HG03103 (cell line): ENCODE measurements at regions not wholly inside any gene's neighbourhood (a gene's known extent, or its start where the extent isn't known, plus 50 kb on each side); places are given as distances from the start of the nearest gene placed in this dataset.

Source experiments
- ATAC-seq: cut with Tn5 transposase; IDR thresholded peaks from one replicate; pipeline ENCODE4 v1.9.1; 2021; ENCODE audit warnings: low read depth; ENCODE audit not compliant: unreplicated experiment

DNA sequence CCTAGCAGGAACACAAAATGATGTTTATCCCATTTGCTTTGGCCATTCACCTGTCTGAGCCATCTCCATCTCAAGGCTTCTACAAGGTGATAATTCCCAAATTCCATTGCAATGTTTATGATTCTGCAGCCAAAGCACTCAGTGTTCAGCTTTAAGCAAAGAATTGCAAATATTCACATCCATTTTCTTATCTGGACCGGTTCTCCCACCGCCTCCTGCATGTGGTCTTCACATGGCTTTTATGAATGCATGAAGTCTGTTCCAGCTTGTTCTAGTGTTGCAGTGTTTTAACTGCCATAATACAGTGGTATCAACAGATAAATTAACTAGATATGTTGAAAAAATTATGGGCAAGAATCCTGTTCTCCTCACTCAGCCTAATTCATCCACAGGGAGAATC is 443.0 kb upstream of the KLF4 start:
- no peak for ATAC-seq

DNA sequence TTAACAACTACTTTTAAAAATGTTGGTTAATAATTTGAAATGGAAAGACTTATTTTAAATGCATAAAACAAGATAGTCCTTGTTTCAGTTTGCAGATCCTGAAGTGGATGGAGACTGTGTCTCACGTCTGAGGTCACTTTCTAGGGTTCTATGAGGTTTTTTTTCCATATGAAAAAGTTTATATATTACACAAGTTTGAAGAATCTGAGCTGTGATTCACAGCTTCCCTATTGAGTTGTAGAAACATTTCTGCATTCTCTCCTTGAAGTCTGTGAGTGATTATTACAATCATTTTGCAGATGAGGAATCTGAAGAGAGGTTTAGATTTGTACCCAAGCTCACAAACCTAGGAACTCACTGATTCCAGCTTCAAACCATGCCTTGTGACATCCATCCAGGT is 442.5 kb upstream of the KLF4 start:
- no peak for ATAC-seq

DNA sequence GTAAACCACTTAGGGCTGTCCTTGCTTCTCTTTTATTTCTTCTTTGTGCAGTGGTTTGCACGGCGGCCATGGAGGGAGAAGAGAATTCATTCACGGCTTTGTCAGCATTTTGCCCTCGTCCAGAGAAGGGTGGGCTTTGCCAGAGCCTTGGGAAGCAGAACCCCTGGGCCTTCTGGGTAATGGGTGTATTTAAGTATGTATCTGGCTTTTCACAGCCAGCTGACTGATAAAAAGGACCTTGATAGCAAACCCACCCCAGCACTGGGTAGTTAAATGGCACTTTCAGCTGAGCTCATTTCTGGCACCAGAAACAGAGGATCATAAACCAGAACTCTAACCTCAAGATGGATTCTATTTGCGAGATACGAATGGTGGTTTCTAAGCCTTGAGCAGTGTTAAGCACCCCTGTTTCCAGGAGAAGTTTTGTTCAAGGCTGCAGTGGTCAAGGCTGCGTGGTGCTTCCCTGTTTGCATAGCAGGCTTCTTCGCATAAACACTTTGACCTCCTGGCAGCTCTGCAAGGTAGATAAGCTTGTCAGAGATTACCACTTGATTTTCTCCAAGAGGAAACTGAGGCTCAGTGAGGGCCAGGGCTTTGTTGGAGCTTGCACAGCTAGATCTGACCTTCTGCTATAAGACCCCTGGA is 441.6 kb upstream of the KLF4 start:
- no peak for ATAC-seq

DNA sequence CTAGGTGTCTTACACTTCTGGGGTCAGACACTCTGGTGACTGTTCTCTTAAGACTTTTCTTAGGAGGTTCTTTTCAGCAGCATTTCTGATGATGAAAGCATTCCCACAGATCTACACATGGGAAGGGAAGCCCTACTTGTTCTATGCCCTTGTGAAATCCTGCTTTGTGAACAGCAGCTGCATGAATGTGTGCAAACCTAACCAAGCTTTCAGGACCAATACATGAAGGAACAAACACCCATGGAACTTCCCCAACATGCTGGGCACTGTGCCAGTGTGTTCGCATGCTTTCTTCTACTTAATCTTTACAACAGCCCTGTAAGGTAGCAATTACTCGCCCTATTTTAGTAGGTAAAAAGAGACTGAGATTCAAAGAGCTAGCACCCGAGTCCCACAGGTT is 439.9 kb upstream of the KLF4 start:
- ATAC-seq = no peak

DNA sequence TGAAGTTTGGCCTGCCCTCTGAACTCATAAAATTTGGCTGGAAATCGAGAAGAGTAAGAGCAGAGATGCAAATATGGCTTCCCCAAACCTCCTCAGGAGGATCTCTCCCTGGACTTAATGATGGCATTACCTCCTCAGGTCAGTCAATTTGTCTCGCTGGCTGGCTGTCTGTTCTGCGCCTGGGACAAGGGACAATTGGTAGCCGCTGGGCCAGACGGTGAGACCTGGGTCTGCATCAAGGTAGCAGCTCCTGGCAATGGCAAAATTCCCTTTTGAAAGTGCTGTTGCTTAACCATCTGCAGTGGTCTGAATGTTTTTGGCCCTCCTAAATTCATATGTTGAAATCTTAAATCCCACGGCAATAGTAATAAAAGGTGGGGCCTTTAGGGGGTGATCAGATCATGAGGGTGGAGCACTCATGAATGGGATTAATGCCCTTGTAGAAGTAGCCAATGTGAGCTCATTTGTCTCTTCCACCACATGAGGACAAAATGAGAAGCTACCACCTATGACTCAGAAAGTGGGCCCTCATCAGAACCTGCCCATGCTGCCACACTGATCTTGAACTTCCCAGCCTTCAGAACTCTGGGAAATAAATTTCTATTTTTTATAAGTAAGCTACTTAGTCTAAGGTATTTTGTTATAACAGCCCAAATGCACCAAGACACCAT is 439.3 kb upstream of the KLF4 start:
- ATAC-seq = no peak

DNA sequence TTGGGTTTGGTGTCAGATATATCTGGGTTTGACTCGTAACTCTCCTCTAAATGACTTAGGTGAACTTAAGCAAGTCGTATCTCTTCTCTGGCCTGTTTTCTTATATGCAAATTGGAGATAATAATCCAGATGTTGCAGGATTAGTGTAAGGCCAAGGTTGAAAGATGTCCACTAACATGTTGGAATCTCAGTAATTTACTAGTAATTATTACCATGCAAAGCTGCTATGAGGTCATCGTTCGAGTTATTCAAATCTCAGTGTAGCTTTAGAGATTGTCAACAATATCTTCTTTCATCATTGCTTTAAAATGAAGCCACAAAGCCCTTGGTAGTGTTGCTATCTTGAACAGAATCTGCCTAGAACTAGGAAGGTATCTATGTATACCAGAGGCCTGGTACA is 437.7 kb upstream of the KLF4 start:
- ATAC-seq = no peak

DNA sequence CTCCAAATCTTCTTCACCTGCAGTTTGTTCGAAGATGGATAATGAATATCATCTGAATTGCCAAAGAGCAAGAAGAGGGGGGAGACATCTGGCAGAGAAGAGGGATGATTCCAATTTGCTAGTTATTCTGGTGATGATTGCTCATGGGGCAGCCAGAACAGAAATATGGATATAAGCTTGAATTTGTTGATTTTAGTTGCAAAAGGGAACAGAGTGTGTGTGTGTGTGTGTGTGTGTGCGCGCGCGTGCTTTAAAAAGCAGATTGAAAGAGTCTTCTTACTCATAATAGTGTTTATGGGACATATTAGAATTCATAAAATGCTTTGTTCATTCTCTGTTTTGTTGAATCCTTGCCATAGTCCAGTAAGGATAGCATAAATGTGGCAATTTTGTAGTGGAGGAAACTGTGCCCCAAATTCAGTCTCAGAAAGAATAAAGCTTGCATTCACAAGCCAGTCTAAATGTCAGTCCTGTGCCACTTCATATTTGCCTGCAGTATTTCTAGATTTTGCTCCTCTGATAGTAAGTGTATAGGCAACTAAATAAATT is 436.3 kb upstream of the KLF4 start:
- no peak for ATAC-seq

DNA sequence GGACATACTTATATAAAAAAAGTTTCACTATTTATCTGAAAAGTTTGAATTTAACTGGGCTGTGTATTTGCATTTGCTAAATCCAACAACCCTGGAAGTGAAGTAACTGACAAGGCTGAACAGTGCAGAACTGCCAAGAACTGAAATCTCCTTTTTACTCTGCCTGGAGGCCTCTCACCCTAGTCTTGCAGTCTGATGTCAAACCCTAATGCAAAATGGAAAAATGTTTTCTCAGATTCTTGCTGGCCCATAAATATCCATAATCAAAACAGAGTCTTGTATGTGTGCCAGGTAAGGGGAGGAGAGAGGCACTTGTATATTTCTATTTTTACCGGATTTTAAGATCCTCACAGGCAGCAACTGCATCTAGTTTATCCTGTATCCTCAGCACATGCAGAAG is 432.7 kb upstream of the KLF4 start:
- no peak for ATAC-seq

DNA sequence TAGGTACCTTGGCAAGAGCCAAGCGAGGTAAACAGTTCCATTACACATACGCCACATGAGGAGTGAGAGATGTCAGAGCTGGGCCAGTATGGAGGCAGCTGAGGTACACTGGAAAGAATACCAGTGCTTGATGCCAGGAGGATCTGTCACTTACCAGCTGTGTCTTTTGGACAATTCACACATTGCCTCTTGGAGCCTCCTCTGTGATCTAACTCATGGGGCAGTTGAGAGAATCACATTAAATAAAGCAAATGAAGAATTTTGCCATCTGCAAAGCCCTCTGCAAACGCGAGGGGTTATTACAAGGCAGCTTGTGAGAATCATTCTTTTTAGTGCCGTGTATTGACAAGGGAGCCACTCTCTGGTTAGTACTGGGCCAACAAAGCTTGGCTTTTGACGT is 429.7 kb upstream of the KLF4 start:
- ATAC-seq = no peak

DNA sequence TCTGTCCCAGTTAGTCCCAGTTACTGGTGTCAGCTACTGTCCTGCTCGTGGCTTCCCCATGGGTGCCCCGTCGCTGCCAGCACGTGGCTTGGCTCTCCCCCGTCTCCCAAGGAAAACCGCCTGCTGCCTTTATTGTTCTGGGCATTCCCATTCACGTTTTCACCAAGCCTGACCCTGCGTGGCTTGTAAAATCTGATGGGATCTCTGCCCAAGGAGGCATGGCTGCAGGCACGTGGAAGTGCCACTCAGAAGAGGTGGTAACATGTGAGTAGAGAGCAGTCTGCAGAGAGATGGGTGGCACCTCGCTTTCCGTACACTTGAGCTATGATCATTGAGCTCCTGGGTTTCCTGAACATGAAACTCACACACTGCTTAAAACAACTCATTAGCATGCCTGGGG is 429.2 kb upstream of the KLF4 start:
- no peak for ATAC-seq

DNA sequence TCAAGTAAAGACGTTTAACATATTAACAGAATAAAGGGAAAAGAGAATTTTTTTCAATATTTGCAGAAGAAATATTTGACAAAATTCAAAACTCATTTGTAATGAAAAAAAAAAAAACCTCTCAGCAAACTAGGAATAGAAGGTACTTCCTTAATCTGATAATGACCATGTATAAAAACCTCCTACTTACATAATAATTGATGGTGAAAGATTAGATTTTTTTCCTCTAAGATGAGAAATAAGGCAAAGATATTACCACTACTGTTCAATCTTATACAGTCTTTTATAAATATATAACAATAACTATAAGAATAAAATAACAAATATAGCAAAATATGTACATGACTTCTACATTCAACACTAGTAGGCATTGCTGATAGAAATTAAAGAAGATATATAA is 424.6 kb upstream of the KLF4 start:
- ATAC-seq = no peak

DNA sequence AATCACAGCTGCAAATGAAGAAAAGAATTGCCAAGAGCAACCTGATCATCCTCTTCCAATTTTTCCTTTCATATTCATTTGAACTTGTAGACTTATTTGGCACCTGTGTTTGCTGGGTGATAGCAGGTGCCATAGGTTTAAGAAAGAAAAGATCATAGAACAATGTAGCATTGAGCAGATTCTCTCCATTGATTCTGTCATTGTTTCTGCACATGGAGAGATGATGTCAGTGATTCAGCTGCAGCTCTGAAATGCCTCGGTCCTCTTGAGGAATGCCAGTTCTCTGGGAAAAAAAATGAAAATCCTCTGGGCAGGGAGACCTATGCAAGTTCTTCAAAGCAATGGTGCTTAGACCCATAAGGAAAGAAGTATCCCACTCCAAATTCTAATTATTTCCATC is 418.1 kb upstream of the KLF4 start:
- ATAC-seq = no peak

DNA sequence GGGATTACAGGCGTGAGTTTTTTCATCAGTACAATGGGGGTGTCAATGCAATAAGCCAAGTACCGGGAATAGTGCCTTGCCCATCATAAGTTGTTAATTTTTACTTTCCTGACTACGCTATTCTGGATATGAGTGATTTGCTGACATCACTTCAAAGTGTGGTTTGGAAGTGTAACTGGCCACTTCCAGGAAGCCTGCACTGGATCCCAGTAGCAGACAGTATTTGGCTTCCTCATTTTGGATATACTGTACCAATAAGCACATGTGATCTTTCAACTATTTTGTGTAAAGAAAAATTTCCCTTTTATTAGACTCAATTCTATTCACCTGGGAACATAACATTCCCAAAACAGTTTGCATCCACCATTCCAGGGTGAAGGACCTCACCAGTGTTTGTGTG is 417.7 kb upstream of the KLF4 start:
- ATAC-seq = no peak

DNA sequence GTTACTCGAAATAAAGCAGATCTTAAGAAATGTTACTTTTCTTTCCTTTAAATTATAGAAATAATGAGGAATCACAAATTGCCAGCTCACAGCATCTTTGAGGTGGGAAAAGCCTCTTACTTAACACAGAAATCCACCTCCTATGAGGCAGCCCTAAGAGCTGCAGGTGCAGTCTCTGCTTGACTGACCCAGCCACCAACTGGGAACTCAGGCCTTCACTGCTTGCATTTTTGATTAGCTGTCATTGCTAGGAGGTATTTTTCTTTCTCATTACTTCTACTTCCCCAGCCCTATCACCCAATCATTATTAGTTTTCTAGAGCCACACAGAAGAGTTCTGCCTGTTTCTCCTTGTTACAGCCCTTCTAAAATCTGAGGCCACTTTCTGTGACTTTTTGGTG is 416.5 kb upstream of the KLF4 start:
- ATAC-seq = no peak

DNA sequence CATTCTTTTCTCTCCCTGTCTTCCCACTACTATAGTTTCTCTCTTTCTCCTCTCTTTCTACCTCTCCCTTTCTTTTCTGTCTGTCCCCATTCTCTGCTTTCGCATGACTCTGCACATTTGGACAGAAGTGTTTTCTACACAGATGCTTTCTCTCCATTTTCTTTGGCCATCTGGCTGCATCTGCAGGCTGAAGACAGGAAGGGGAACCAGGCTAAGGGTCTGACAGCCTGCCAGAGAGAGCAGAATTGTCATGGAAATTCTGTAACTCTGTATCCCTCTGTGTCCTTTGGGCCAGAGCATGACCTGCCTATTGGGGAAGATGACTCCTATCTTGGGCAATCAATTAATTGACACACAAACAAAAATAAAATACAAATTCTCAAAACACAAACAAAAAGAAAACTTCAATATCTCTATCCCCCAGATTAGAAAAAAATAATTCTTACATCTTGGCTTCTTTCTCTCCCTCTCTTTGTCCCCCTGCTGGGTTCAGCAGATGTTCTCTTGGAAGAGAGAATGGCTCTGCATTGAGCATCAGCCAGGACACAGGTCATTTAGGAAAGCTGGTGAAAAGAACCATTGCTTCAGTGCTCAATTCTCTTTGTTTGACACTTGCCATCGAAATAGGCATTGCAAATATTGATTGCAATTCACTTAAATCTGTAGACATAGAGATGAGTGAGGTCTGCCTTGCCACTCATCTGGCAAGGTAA is 415.9 kb upstream of the KLF4 start:
- no peak for ATAC-seq

DNA sequence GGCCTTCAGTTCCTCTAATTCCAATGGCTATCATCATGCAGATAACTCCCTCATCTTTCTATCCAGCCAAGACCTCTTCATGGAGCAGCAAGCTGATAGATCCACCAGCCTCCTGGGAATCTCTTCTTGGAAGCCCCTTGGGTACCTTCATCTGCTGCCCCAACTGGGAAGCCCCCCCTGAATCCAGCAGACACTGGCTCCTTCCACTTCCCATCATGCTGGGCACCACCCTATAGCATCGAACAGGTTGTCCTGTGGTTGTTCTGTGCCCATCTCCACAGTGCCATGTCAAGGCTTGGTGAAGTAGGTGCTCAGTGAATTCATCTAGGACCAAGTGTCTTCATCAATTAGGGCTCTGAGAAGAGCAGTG is 410.4 kb upstream of the KLF4 start:
- ATAC-seq = no peak

DNA sequence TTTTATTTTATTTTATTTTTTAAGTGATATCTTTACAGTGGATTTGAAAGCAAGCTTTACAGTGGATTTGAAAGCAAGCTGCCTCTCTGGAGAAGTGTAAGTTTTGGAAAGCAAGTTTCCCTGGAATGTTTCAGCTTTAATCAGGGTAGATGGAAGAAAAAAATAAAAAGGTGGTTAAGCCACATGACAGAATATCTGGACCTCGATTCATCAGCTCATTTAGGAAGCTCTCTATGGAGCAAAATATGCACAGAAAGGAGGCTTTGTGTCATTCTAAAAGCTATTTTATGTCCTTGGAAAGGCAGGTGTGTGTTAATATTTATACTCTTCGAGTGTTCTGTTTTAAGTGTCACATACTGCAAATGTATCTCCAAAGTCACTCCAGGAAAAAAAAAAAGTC is 409.2 kb upstream of the KLF4 start:
- ATAC-seq = no peak

DNA sequence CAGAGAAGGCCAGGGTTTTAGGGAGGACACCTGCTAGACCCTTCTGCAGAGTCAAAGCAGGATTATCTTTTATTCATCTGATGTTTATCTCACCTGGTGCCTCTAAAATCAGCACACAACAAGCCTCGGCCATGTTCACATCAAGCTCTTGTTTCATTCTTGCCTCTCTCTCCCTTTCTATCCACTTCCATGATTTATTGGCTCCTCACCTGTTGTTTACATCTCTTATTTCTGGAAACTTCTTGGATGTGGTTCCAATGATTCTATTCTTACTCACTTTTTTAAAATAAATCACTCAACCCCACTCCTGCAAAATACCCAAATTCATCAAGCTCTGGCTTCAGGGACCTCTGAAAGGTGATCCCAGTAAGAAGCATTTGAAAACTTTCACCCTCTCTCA is 407.0 kb upstream of the KLF4 start:
- no peak for ATAC-seq

DNA sequence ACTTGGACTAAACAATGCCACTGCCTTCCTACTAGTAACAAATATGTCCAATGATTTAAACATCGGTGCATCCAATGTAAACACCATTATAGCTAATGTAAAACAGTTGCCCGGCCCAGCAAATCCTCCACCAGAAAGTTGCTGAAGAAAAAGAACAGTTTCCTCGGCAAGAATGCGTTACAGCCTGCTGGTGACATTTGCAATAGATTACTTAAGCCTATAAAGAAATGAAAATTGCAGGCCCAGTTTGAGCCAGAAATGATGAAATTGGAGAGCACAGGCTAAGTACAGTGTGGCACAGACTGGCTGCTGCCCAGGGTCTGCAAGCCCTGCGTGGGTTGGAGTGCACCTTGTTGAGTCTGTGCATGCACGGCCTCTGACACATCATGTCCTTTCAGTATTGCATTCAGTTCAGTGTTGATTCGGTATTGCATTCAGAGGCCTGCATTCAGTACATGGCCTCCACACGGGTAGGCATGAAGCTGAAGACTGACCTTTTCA is 406.0 kb upstream of the KLF4 start:
- ATAC-seq = no peak

DNA sequence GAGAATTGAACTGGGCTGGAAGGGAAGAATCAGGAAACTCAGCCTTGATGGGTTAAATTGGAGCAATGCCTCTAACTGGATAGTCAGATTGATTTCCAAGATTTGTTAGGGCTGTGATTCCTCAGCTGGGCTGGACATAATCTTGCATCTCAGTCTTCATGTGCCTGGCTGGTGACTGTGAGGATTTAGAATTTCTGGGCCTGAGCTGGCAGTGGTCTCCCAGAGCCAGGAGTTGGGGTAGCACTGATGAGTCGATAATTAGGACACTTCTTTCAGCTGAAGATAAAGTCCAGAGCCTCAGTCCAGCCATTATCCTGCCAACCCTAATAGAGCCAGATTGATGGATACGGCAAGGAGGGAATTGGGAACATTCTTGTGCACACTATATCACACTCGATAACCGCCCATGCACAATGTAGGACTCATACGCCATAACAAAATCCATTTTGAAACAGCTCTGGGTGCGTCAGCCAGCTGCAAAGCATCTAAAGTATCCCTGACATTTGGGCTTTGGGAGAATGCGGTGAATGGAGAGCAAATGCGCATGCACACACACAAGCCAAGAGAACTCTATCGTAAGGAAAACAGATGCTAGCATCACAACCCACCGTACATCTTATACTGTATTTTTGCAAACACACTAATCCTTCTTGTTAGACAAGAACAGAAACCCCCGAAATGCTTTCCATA is 405.1 kb upstream of the KLF4 start:
- ATAC-seq = no peak

DNA sequence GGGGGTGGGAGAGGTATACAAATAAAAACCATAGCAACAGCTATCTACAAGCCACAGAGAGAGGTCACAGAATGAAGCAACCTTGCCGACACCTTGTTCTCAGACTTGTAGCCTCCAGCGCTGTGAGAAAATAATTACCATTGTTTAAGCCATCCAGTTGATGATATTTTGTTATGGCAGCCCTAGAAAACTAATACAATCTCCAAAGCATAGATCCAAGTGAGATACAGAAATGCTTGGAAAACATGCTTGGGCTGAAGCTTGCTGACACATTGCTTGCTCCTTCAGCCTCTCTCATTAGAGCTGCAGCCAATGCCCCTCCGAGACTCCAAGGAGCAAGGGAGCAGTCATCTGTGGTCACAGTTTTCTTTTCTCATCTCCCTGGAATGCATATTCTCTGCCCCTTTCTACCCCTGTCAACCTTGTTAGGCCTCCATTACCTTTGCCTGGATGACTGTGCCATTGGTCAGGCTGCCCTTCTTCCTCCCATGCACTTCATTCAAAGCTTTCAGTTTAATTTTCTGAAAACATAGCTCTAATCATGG is 401.4 kb upstream of the KLF4 start:
- ATAC-seq = no peak
